HG03103 (cell line): ENCODE measurements at regions not wholly inside any gene's neighbourhood (a gene's known extent, or its start where the extent isn't known, plus 50 kb on each side); places are given as distances from the start of the nearest gene placed in this dataset.

Experiments
- ATAC-seq: cut with Tn5 transposase; IDR thresholded peaks from one replicate; pipeline ENCODE4 v1.9.1; 2021; ENCODE audit warnings: low read depth; ENCODE audit not compliant: unreplicated experiment

DNA sequence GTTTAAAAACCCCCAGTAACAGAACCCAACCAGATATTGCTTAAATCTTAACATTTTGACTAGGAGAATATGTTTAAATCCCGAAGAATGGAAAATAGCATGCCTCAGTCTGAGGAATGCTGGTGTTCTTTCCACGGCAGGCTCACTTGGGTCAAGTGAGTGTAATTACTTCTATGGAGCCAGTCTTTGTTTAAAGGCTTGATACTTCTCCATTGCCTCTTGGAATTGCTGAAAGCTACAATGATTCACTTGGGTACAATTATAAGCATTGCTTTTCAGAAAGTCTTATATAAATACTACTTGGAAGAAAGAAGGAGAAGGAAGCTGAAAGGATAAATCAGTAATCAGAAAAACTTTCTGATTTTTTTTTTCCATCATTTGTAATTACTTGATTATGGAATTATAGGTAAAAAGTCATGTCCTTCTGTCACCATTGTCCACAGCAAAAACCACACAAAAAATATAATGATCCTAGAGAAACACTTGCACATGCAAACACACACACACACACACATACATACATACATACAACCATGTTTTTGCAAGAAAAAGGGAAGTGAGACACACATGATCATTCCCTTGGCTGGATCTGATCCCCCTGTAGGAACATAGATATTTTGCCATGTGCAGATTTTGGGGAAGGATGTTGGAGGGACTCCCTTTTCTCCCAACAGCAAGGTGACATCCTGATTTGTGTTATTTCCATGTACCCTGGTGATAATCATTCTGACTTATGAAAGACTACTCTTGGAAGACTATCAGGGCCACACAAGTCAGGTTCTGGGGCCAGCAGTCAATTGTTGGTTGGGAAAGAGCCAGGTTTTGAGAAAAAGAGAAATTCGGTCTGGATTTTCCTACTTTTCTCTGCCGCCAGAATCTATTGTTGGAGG lies 396.0 kb upstream of the BTBD3 start:
- ATAC-seq, result no peak

DNA sequence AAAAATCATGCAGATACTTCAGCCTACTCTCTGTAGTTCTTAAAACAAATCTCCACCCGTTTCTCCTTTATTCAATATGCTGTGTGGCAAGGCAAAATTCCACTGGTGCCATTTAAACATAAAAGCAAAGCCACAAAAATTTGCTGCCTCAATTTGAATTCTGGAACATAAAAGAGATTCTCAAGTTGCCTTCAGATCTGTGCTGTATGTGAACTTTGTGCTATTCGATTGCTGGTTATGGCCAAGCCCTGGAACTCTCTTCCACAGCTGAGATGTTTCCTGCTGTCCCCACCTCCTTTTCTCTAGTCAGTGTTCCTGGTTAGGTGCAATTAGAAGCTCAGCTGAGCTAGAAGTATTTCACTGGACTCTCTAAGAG lies 395.3 kb upstream of the BTBD3 start:
- ATAC-seq, result no peak

DNA sequence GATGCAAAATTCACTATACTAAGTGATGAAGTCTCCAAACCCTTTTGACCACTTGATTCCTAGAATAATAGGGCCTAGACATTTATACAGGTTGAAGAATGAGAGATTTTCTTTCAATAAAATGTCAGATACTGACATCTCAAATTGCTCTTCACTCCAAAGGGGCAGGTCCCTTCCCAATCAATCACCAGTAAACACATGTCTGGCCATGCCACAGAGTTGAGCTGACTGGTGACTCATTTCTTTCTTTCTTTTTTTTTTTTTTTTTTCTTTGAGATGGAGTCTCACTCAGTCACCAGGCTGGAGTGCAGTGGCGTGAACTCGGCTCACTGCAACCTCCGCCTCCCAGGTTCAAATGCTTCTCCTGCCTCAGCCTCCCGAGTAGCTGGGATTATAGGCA lies 388.6 kb upstream of the BTBD3 start:
- no peak for ATAC-seq

DNA sequence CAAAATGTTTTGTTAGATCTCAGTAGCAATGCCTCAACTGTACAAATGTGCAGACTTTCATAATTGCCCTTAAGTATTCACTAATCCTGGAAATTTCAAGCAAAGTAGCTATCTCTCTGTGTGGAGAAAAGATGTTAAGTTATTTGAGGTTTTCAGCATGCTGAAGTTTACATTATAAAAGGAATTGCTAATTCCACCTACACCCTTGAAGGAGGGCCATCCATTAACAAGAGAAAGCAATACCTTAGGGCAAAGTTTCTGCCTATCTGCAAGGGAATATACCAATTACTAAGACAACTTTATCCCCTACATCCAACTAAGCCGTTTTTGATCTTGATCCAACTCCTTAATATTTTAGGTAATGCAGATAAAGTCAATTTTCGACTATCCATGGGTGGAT lies 380.7 kb upstream of the BTBD3 start:
- ATAC-seq, result no peak

DNA sequence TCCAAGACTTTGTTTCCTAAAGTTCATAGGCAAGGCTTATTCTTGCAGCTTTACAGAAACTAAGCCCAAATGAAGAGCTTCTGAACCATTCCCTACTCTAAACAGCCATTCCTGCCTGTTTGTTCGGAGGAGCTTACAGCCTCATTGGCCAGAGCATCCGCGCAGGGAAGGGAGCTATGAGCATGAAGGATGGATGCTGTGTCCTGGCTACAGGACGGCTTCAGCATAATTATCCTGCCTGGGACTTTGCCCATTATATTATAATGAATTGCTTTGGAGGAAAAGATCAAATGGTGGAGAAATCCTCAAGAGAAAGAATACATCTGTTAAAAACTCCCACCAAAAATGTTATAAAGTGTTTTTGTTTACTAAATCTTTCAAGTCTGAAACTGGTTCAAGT lies 378.2 kb upstream of the BTBD3 start:
- no peak for ATAC-seq

DNA sequence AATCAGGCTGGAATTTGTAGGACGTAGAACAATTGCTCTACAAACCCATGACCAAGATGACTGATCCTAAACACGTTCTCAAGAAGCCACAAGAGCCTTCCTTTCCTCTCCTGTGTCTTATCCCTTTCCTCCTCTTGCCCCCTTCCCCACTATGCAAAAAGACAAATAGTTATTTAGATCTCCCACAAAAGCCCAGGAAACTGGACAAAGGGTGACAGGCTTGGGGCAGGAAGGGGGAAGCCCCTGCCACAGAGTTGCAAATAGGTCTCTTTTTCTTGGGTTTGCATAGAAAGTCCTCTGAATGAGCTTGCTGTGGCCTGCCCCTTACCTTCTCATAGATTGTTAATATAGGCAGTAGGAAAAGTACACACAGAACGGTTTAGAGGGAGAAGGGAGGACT lies 377.1 kb upstream of the BTBD3 start:
- no peak for ATAC-seq

DNA sequence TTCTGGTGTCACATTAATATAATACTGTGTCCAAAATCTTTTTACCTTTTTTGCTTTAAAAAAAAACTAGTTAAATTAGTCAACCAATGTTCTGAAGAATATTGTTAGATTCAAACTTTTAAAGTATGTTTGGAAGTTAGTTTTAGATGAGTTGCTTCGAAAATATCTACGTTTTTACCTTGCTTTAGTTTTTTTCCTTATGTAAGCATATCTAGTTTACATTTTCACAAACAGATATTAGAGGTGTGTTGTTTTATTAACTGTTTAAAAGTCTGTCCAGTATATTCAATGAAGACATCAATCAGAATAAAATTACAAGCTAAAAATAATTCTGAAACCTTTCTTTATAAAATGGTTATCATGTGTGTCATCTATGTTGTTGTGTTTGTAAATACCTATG lies 375.0 kb upstream of the BTBD3 start:
- ATAC-seq, result no peak

DNA sequence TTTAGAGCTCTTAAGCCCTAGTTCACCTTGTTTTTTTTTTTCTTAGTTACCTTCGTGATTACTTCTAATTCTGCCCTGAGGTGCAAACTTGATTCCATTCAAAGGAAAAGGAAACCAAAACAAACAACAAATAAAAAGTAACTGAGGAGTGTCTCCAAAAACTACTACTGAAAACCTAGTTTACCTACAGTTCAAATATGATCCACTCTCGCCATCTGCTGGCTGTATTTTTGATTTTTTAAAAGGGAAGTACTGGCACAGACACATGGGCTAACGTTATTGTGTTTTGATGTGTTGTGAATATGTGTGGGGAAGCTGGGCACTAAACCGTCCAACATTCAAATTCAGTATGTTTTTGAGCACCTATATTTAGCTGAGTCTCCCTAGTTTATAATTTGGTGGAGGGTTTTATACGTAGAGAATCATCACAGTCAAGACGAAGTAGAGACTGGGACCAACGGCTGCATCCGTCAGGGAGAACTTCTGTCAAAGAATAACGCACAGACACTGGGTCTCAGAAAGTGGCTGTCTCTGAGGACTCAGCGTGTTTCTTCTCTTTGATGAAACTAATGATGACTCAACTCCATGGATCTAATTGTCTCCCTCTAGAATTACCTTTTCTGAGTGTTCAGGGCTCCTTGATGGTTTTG lies 373.5 kb upstream of the BTBD3 start:
- peak; percentile 67 for ATAC-seq

DNA sequence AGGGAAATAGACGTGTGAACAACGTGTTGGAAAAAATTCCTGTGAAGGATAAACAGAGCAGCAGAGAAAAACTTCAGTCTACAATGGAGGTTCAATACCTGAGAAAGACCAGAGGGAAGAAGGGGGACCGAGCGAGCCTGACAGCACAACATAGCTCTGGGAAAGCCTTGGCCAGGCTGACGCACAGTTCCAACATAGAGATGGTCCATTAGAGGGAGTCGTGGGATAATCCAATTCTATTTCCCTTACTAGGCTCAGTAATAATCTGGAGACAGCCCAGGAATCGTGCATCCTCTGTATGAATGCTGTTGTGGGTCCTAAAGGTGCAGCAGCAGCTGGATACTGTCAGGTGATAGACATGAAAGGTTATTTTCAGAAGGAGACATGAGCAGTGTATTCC lies 370.8 kb upstream of the BTBD3 start:
- no peak for ATAC-seq

DNA sequence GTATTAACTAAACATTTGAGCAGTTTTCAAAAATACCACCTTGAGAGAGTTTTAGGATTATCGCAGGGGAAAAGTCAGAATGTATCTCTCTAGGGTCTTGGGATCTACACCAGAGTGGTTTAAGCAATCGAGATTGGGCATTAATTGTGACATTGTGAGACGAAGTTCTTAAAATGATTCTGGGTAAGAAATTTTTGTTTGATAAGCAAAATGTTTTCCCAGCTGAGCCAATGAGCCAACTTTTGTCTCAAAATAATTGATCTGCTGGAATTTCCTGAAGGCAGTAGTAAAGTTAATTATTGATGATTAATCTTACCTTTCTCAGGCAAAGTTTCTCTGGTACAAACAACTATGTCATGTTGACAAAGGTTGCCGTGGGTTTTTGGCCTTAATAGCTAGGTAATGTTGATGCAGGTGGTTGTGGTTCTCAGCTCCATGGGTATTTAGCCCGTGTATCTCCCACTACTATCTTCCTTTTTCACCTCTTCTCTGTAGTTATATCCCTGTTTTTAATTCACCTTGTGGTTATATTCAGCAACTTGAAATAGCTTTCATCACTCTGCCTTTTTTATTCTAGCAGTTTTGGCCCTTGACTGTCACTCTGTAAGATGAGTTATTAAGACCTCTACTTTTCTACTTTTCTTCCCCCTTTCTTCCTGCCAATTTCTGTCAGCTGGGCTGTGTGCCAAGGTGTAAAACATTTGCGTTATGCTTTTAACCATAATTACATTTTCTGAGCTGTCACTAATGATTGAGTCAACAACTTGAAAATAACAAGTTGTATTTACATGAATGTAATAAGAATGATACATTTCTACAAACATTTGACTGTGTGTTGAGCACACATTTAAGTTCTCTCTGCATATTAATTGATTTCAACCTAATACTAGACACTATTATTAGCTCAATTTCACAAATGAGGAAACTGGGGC lies 368.3 kb upstream of the BTBD3 start:
- no peak for ATAC-seq

DNA sequence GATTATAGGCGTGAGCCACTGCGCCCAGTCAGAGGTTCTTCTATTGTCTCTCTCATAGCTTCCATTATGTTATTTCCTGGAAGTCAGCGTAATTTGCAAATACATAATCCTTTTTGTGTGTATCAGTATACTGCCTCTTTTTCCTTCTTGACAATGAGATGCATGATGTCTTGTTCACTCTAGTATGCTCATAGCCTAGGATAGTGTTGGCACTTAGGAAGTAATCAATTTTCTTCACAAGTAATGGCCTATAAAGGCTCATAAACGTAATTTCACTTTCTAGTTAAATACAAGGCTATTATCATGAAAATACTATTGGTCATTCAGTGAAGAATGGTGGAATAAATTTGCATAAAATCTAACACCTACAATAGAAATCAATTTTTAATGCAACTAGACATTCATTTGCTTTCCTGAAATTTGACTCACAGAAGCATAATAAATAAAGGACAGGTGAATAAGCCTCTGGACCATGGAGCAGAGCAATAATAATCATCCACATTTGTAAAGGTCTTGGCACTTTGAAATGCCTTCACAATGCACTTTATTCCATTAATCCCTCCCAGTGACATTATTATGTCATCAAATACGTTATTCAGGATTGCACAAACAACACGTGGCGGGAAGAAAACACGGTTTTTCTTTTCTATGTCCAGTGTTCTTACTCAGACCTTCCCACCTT lies 366.9 kb upstream of the BTBD3 start:
- ATAC-seq, result no peak

DNA sequence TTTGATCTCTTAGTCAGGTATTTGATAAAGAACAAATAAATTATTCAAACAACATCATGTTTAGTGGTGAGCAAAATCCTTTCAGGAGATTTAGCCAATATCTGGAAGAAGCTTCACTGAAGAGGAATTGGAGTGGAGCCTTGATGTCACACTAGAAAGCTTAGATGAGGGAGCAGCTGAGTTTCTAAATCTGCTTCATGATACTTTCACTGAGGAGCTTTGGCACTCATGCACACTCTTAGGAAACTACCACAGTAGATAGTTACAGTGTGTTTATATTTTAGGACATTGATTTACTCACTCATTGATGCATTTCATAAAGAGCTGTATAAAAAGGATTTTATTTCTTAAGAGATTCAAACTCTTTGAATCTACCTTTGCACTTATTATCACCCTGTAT lies 366.2 kb upstream of the BTBD3 start:
- no peak for ATAC-seq

DNA sequence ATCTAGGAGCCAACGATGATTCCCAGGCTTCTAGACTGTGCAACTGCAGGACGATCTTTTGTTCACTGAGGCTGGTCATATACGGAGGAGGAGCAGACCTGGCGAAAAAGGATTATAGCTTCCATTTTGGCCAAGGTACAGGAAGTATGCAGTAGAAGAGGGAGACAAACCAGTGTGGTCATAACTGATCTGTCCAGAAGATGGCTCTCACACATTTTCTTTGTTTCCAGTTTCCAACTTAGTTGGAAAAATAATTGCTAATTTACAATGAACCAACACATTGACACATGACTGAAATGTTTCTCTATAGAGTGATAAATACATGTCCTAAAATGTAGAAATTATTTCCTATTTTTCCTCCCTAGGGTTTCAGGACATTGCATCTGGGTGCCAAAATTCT lies 364.1 kb upstream of the BTBD3 start:
- no peak for ATAC-seq

DNA sequence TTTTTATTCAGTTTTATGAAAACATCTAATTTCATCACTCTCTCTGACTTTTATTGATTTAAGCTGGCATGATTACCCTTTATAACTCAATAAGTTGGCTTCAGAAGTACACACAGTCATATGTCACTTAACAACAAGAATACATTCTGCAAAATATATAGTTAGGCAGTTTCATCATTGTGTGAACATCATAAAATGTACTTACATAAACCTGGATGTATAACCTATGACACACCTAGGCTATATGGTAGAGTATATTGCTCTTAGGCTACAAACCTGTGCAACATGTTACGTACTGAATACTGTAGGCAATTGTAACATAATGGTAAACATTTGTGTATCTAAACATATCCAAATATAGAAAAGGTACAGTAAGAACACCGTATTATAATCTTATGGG lies 362.2 kb upstream of the BTBD3 start:
- ATAC-seq, result no peak

DNA sequence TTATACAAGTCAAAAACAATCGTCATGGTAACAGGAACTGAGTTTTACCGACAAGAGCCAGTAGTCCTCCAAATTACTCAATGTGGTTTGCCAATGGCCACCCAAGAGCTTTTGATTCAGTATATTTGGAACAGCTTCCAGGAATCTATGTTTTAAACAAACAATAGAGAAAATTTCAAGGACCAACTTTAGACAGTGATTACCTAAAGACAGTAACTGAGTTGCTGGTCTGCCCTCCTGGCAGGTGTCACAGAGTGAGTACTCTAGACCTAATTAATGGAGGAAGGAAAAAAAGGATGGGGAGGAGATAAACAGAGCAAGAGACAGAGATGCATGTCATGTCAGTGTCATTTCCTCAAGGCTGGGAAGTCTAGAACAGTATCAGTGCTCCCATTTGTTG lies 361.3 kb upstream of the BTBD3 start:
- ATAC-seq, result no peak

DNA sequence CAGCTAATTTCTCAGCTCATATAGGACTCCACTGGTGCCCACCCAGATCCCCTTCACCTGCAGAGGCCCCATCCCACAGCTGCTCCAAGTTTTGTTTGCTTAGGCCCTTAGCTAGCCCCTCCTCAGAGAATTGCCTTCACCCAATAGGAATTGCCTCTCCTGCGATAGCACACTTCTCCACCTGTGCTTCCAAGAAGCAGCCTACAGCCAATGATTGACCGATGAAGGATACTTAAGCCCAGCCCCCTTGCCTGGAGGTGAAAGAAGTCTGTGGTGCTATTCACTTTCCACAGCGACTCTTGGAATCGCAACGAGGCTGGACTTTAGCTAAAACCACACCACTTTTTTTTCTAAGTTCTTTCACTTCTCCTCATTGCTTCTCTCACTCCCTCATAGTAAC lies 353.2 kb upstream of the BTBD3 start:
- ATAC-seq, result no peak

DNA sequence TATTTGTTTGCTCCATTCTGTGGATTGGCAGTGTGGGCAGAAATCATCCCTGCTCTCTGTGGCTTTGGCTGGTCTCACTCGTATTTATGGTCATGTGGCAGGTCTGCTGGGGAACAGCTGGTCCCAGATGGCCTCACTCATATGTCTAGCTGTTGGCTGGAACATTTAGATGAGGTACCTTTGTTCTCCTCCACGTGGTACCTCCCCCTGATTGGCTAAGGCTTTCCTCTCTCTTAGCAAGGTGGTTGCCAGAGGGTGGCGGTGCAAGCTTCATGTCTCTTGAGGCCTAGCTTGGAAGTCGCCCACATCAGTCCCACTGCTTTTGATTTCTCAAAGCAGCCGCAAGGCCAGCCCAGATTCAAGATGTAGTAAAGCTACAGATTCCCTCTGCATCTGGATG lies 348.5 kb upstream of the BTBD3 start:
- ATAC-seq, result no peak

DNA sequence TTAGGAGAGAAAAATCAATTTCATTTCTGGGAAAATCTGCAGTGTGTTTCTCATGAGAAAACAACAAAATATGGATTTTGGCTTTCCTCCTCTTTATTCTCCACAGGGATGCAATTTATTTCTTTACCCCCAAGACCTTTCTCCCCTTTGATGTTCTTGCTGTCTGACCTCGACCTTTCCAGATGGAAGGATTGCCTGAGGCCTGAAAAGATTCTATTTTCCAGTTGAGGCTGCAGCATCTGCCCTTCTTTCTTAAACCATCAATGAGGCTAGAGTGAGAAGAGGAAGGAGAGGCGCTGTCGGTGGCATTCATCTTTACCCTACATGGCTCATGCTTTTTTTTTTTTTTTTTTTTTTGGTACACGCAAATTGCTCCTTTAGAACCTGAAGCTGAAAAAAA lies 344.2 kb upstream of the BTBD3 start:
- ATAC-seq, result no peak

DNA sequence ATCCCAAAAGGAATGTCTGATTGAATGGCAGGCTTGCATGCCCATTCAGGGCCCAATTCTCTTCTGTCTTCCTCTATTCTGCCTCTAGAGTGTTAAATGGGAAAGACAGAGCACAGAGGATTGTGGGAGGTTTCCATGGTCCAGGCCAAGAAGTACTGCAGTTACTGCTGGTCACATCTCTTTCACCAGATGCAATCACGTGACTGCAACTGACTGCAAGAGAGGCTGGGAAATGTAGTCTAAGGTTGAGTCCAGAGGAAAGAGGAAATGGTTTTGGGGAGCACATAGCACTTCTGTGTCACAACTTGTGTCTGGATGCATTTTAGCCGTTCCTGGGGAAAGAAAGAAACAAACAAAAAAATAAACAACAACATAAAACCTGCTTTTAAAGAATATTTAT lies 336.4 kb upstream of the BTBD3 start:
- ATAC-seq, result no peak

DNA sequence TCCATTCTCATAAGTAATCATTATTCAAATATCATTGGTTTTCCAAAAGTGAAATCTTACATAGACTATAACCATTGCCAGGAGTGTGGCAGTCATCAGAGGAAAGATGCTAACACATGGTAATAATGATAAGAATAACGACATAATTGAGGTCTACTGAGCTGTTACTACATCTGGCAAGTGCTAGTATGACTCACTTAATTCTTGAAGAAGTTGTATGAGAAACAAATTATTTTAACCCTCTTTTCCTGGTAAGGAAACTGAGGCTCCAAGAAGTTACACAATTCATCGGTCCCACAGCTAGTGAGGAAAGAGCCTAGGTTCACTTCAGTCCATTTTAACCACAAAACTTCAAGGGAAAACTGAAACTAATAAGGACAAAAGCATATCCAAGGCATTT lies 335.6 kb upstream of the BTBD3 start:
- no peak for ATAC-seq
